GM18870 (cell line): ENCODE measurements at regions not wholly inside any gene's neighbourhood (a gene's known extent, or its start where the extent isn't known, plus 50 kb on each side); places are given as distances from the start of the nearest gene placed in this dataset.

Experiments
- ATAC-seq: cut with Tn5 transposase; IDR thresholded peaks from one replicate; pipeline ENCODE4 v1.9.1; 2021; ENCODE audit warnings: moderate library complexity; ENCODE audit not compliant: unreplicated experiment

DNA sequence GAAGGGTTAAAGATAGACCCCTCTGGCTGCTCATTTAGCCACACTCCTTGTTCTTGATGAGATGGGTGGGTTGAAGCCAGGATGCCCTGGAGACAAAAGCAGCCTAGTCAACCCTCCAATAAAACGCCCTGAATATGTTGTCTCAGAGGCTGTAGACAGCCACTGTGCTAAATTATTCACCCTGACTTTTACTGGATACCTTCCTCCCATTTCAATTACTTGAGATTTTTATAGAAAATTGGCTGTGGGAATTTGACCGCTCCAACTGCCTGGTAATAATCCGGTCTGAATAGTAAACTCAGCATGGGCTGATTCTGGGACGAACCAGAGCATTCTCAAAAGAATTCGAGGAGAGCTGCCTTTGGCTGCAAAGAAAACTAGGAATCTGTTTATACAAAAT is 104.2 kb downstream of the SNX18 start:
- ATAC-seq = no peak

DNA sequence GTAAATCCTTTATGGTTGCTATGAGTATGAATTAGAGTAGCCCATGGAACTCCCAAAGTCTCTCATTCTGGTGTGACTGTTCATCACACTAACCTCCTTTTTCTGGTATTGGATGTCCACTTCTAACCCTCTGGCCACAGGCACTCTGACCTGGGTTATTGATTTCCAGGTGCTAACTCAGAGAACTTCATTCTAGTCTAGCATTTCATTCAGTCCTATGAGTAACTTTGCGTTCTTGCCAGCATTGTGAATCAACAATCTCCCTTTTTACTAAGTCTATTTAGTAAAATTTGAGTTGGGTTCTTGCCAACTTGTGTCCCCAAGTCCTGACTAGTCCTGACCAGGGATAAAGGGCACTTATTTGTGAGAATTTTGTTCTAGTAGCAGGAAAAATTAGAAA is 103.5 kb downstream of the SNX18 start:
- ATAC-seq = no peak

GRCh38 chr5:54620141-54620933 is 102.8 kb downstream of the SNX18 start:
- ATAC-seq = no peak

DNA sequence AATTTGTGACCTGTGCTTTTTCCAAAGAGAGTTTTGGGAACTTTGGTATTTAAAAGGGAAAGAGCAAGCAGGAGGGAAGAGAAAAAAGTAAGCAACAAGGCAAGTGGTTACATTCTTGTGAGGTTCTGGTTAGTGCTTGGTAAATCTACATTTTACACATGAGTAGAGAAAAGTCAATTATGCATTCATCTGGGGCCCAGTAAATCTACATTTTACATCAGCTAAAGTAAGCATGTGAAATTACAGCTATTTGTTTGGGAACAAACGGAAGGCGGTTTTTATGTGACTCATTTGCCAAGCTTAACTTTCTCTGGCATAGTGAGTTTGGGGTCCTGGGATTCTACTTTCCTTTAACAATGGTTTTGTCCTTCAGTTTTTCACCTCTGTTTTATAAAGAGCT is 102.2 kb downstream of the SNX18 start:
- no peak for ATAC-seq

GRCh38 chr5:54616518-54617220 is 99.1 kb downstream of the SNX18 start:
- no peak for ATAC-seq

GRCh38 chr5:54616031-54616430 is 98.5 kb downstream of the SNX18 start:
- ATAC-seq = no peak

GRCh38 chr5:54615381-54615780 is 97.8 kb downstream of the SNX18 start:
- no peak for ATAC-seq

DNA sequence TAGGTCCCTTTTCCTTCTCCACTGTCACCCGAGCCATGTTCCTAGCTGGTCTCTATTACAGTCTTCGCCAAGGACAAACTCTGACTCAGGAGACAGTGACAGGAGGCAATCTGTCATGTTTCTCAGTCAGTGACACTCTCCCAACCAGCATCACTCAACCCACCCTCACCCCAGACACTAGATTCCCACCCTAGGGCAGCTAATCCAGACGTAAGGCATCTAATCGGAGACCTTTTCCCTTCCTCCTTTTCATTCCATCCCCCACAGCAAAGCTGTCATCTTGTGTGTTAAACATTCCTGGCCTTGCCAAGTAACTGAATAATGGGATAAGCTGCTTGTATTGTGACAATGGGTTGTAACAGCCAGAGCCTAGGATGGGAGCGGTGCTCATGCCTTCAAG is 95.2 kb downstream of the SNX18 start:
- no peak for ATAC-seq

DNA sequence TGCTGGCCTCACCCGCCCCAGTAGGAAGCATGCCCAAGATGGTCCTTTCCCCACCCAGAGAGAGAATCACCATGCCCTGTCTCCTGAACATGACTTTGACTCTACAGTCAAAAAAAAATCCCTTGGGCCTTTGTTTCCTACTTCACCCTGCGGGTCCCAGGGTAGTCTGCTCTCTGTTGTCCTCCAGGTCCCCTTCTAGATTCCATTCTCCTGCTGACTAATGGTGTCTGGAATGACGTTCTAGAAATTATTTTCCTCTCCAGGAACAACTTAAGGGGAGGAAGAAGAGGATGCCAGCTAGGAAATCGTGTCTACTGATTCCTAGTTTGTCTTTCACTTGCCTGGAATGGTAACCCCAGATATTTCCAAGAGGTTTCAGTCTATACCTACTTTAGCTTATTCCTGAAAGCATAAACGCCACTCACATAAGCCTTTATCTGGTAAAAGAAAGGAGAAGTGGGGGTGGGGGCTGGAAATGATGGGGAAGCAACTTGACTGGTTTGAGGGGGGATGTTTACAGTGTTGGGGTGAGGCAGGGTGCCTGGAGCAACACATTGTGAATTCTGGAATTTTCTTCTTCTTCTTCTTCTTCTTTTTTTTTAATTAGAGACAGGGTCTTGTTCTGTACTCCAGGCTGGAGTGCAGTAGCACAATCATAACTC is 93.9 kb downstream of the SNX18 start:
- no peak for ATAC-seq

GRCh38 chr5:54610197-54610944 is 92.8 kb downstream of the SNX18 start:
- peak; percentile 99 for ATAC-seq

DNA sequence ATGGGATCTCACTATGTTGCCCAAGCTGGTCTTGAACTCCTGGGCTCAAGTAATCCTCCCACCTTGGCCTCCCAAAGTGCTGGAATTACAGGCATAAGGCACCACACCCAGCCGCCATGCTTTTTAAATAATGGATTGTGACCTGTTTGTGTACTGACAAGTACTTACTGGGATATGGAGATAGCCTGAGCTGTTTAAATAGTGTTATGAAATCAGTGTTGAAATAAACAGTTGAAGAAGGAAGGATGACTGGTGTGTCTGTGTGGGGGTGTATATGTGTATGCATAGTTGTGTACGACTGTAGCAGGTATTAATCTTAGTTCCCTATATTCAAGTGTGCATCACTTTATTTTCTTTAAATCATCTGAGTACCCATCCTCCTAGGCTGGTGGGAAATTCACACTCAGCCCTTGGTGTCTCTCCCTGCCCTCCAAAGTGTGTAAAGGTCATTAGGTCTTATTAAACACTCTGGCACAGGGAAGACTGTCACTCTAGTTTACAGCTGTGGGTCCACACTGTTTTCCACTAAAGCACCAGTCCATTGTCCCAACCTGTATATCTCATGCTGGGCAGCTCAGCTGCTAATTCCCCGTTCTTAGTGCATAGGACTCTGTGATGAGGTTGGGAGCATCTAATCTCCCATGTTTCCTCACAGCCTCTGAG is 91.0 kb downstream of the SNX18 start:
- no peak for ATAC-seq

GRCh38 chr5:54607006-54607405 is 89.4 kb downstream of the SNX18 start:
- ATAC-seq = no peak

DNA sequence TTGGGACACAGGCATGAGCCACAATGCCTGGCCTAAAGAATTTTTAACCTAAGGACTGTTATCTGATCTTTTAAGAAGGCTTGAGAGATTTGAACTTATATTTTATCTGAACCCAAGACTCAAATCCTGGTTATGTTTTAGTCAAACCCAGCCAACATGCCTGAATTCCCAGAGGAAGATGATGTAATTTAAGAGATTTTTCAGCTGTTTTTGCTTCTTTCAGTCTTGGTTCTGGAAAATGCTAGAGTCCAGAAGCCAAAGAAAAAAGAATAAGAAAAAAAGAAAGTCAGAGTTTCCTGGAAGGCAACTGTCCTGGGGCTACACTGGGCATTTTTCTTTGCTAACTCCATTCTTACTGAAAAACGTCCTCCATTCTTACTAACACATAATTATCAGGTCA is 85.8 kb downstream of the SNX18 start:
- no peak for ATAC-seq

DNA sequence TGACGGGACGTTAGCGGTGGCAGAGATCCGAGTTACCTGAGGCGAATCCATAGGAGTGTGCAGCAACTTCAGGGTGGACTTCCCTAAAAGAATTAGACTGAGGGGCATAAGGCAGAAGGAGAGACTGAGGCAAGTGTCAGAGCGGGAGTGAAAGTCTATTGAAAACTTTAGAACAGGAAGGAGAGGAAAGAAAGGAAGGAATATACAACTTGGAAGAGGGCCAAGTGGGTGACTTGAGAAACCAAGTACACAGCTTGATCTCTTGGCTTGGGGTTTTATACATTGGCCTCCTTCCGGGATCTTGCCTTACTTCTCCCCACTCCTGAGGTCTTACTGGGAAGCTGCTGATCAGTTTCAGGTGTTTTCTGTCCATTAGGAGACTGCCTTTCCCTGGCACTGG is 84.9 kb downstream of the SNX18 start:
- ATAC-seq = no peak

DNA sequence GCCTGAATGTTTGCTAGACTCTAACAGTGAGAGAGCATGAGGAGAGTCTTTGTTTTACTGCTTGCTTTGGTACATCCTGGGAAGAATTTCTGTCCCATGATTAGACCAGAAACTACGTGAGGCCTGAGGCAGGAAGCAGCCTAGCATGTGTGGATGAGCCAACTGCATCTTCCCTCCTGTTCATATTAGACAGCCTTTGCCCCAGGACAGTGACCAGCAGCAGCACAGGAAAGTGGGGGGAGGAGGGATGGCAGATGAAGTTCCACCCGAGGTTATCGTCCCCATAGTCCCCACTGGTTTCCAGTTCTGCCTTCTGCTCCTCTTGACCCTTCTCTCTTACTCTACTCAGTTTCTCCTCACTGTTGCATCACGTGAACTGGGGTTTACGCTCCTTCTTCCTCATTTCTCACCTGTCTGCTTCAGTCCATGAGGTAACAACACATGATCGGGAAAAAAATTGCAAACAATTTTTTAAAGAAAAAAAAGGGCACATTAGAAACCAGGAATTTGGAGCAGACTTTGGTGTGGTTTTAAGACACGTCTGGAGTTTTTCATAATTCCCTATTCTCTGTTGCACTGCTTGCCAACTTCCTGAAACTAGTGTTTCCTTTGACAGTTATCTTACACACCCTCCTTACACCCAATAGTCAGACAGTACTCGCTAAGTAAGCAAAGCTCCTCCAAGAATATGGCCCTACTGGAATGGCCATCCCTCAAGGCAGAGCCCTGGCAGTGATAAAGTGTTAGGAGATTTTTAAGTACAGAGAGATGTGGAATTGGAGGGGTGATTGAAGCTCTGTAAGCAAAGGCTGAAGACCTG is 84.1 kb downstream of the SNX18 start:
- ATAC-seq = no peak
